GM21360 (cell line): ENCODE measurements at regions not wholly inside any gene's neighbourhood (a gene's known extent, or its start where the extent isn't known, plus 50 kb on each side); places are given as distances from the start of the nearest gene placed in this dataset.

Source experiments
- ATAC-seq: cut with Tn5 transposase; IDR thresholded peaks from one replicate; pipeline ENCODE4 v1.9.1; 2021; ENCODE audit warnings: mild to moderate bottlenecking, moderate library complexity; ENCODE audit not compliant: unreplicated experiment

GRCh38 chr11:127223633-127224032 is 223.1 kb upstream of the KIRREL3 start:
- ATAC-seq, result no peak

- ATAC-seq, result no peak
Measured at GRCh38 chr11:127223026-127223425, 222.5 kb upstream of the KIRREL3 start.

GRCh38 chr11:127219704-127220103 is 219.1 kb upstream of the KIRREL3 start:
- ATAC-seq, result no peak

GRCh38 chr11:127218275-127218608 is 217.7 kb upstream of the KIRREL3 start:
- no peak for ATAC-seq

GRCh38 chr11:127217452-127218274 is 217.1 kb upstream of the KIRREL3 start:
- no peak for ATAC-seq

GRCh38 chr11:127205688-127206217 is 205.2 kb upstream of the KIRREL3 start:
- ATAC-seq, result no peak

GRCh38 chr11:127203490-127203889 is 202.9 kb upstream of the KIRREL3 start:
- ATAC-seq, result no peak

- no peak for ATAC-seq
Measured at GRCh38 chr11:127202105-127202504, 201.5 kb upstream of the KIRREL3 start.

- ATAC-seq, result no peak
Measured at GRCh38 chr11:127199306-127199801, 198.8 kb upstream of the KIRREL3 start.

- ATAC-seq, result no peak
Measured at GRCh38 chr11:127195501-127196120, 195.0 kb upstream of the KIRREL3 start.

- ATAC-seq, result no peak
Measured at GRCh38 chr11:127194521-127194920, 194.0 kb upstream of the KIRREL3 start.

GRCh38 chr11:127193950-127194349 is 193.4 kb upstream of the KIRREL3 start:
- no peak for ATAC-seq

GRCh38 chr11:127191689-127192088 is 191.1 kb upstream of the KIRREL3 start:
- ATAC-seq, result no peak

- no peak for ATAC-seq
Measured at GRCh38 chr11:127191261-127191660, 190.7 kb upstream of the KIRREL3 start.

- no peak for ATAC-seq
Measured at GRCh38 chr11:127182586-127183203, 182.1 kb upstream of the KIRREL3 start.

GRCh38 chr11:127157225-127157624 is 156.7 kb upstream of the KIRREL3 start:
- ATAC-seq, result no peak

- no peak for ATAC-seq
Measured at GRCh38 chr11:127149410-127149809, 148.8 kb upstream of the KIRREL3 start.

GRCh38 chr11:127143251-127143650 is 142.7 kb upstream of the KIRREL3 start:
- ATAC-seq, result no peak

GRCh38 chr11:127138613-127139012 is 138.0 kb upstream of the KIRREL3 start:
- ATAC-seq, result no peak

GRCh38 chr11:127137771-127138280 is 137.3 kb upstream of the KIRREL3 start:
- ATAC-seq, result no peak

GRCh38 chr11:127136438-127136837 is 135.9 kb upstream of the KIRREL3 start:
- no peak for ATAC-seq
